ENCODE measurements at regions not wholly inside any gene's neighbourhood (a gene's known extent, or its start where the extent isn't known, plus 50 kb on each side); places are given as distances from the start of the nearest gene placed in this dataset.

GRCh38 chr2:64344999-64345576, 108.9 kb upstream of the LGALSL start:
- no peaks in the 10 kb centered on the region for H4K20me1 ChIP-seq (ENCODE audit: insufficient read depth, low read length)
- DNase-seq, result no peak
- H3K4me3 Mint-ChIP-seq, result no peak overlapping the region
- no peaks in the 10 kb centered on the region for H3K36me3 ChIP-seq (replicated peaks in 1 of 2; ENCODE audit: control insufficient read depth in 1 of 2, insufficient read depth in 2 of 2, low read length in 2 of 2)
- no peak overlapping the region for H3K4me2 ChIP-seq (replicated peaks; ENCODE audit: extremely low read depth, low read length, poor library complexity, severe bottlenecking)
- no peak overlapping the region for H3K27ac ChIP-seq (ENCODE audit: low read depth in 1 of 2, low read length in 2 of 2)
- H3K27me3 Mint-ChIP-seq (ENCODE audit: low read depth in 3 of 3), result peaks cover 0 to 3% (median 1%) of the 10 kb centered on the region in 3 donors
- H3K36me3 Mint-ChIP-seq, result no peaks in the 10 kb centered on the region
- H3K4me1 Mint-ChIP-seq, result no peaks in the 10 kb centered on the region
- H3K4me1 ChIP-seq (ENCODE audit: control insufficient read depth in 1 of 2, insufficient read depth in 2 of 2, low read length in 2 of 2), result no peaks in the 10 kb centered on the region
- H3K79me2 ChIP-seq (ENCODE audit: insufficient read depth, low read length), result no peaks in the 10 kb centered on the region
- H3K4me3 ChIP-seq (replicated peaks in 1 of 3; ENCODE audit: low read depth in 2 of 3, low read length in 3 of 3), result no peak overlapping the region
- H3K9me3 Mint-ChIP-seq, result no peaks in the 10 kb centered on the region
- H3K27ac Mint-ChIP-seq, result no peak overlapping the region
- TF ChIP-seq, protein P1, sequence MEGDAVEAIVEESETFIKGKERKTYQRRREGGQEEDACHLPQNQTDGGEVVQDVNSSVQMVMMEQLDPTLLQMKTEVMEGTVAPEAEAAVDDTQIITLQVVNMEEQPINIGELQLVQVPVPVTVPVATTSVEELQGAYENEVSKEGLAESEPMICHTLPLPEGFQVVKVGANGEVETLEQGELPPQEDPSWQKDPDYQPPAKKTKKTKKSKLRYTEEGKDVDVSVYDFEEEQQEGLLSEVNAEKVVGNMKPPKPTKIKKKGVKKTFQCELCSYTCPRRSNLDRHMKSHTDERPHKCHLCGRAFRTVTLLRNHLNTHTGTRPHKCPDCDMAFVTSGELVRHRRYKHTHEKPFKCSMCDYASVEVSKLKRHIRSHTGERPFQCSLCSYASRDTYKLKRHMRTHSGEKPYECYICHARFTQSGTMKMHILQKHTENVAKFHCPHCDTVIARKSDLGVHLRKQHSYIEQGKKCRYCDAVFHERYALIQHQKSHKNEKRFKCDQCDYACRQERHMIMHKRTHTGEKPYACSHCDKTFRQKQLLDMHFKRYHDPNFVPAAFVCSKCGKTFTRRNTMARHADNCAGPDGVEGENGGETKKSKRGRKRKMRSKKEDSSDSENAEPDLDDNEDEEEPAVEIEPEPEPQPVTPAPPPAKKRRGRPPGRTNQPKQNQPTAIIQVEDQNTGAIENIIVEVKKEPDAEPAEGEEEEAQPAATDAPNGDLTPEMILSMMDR (IDR thresholded peaks at IDR 0.05), result no peak
- intact Hi-C loops (cut with micrococcal nuclease), result no loop called here
- H3K27me3 ChIP-seq (ENCODE audit: control insufficient read depth in 2 of 2, insufficient read depth in 2 of 2, low read length in 2 of 2), result no peaks in the 10 kb centered on the region
- no peak overlapping the region for H3K9ac ChIP-seq (ENCODE audit: insufficient read depth, low read length, poor library complexity, severe bottlenecking)
- no peak overlapping the region for H2AFZ ChIP-seq (ENCODE audit: insufficient read depth, low read depth, low read length, poor library complexity, severe bottlenecking)
- WGBS (ENCODE audit: insufficient coverage), result 20% methylated on average over 1 of the region's 1 CpG
- no peaks in the 10 kb centered on the region for H3K9me3 ChIP-seq (replicated peaks in 1 of 2; ENCODE audit: control insufficient read depth in 1 of 2, insufficient read depth in 1 of 2, low read length in 2 of 2)

DNA sequence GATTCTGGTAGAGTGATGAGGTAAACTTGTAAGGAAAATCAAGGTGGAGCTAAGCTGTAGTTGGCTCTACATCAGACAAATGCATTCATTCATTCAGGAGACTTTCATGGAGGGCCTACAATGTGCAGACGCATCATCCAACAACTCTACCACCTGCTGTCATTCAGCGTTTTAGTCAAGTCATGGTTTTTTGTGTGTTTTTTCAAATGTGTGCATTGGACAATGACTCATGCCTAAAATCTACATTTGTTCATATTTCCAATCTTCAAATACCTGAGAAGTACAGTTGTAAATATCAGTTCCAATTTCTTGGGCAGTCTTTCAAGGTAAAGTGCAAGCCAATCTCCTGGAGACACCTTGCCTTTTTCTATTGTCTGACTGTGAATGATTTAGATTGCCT, 108.0 kb upstream of the LGALSL start:
- H3K4me1 ChIP-seq (ENCODE audit: control insufficient read depth in 1 of 2, insufficient read depth in 2 of 2, low read length in 2 of 2), result no peaks in the 10 kb centered on the region
- Mint-ChIP-seq H3K4me1 (no peaks in the 10 kb centered on the region), H3K9me3 (no peaks in the 10 kb centered on the region), H3K27me3 (ENCODE audit: low read depth in 3 of 3) (peaks cover 0 to 2% (median 1%) of the 10 kb centered on the region in 3 donors), H3K27ac (no peak overlapping the region), H3K4me3 (no peak overlapping the region), H3K36me3 (no peaks in the 10 kb centered on the region)
- no peak overlapping the region for H3K4me3 ChIP-seq (replicated peaks in 1 of 3; ENCODE audit: low read depth in 2 of 3, low read length in 3 of 3)
- no peaks in the 10 kb centered on the region for H3K27me3 ChIP-seq (ENCODE audit: control insufficient read depth in 2 of 2, insufficient read depth in 2 of 2, low read length in 2 of 2)
- no CpG with 5 or more reads among the region's 2 CpGs for WGBS (ENCODE audit: insufficient coverage)
- no peaks in the 10 kb centered on the region for H3K9me3 ChIP-seq (replicated peaks in 1 of 2; ENCODE audit: control insufficient read depth in 1 of 2, insufficient read depth in 1 of 2, low read length in 2 of 2)
- no peak for DNase-seq
- intact Hi-C loops (cut with micrococcal nuclease), result no loop called here
- H3K9ac ChIP-seq (ENCODE audit: insufficient read depth, low read length, poor library complexity, severe bottlenecking), result no peak overlapping the region
- H3K79me2 ChIP-seq (ENCODE audit: insufficient read depth, low read length), result no peaks in the 10 kb centered on the region
- TF ChIP-seq, protein P1 (IDR thresholded peaks at IDR 0.05), result no peak
- H3K36me3 ChIP-seq (replicated peaks in 1 of 2; ENCODE audit: control insufficient read depth in 1 of 2, insufficient read depth in 2 of 2, low read length in 2 of 2), result no peaks in the 10 kb centered on the region
- no peak overlapping the region for H2AFZ ChIP-seq (ENCODE audit: insufficient read depth, low read depth, low read length, poor library complexity, severe bottlenecking)
- no peak overlapping the region for H3K27ac ChIP-seq (ENCODE audit: low read depth in 1 of 2, low read length in 2 of 2)
- no peak overlapping the region for H3K4me2 ChIP-seq (replicated peaks; ENCODE audit: extremely low read depth, low read length, poor library complexity, severe bottlenecking)
- no peaks in the 10 kb centered on the region for H4K20me1 ChIP-seq (ENCODE audit: insufficient read depth, low read length)
